ENCODE measurements at regions not wholly inside any gene's neighbourhood (a gene's known extent, or its start where the extent isn't known, plus 50 kb on each side); places are given as distances from the start of the nearest gene placed in this dataset.

GRCh38 chr10:4334871-4335270 is 491.1 kb upstream of the AKR1E2 start:
- no peak overlapping the region for H3K23ac ChIP-seq (ENCODE audit: insufficient read length, low read depth, low read length)
- no peak overlapping the region for H3K18ac ChIP-seq (ENCODE audit: insufficient read length, low read depth, low read length)
- Mint-ChIP-seq H3K4me3 (no peak overlapping the region), H3K9me3 (no peaks in the 10 kb centered on the region), H3K36me3 (ENCODE audit: insufficient read depth in 1 of 3, low read depth in 3 of 3) (no peaks in the 10 kb centered on the region), H3K4me1 (peaks cover 3 to 15% of the 10 kb centered on the region in 2 experiments; a peak in 3 of 4 replicates), H3K27ac (no peak overlapping the region), H3K27me3 (ENCODE audit: low read depth) (no peaks in the 10 kb centered on the region; the same call in 1 of the 2 replicates)
- H3K27ac ChIP-seq (ENCODE audit: insufficient read length, low read depth, low read length) = no peak overlapping the region
- no CpG with 5 or more reads among the region's 5 CpGs for WGBS (ENCODE audit: extremely low coverage, insufficient read length, low lambda C conversion rate)
- no peak overlapping the region for H4K5ac ChIP-seq (ENCODE audit: insufficient read length, low read depth, low read length)
- H2BK12ac ChIP-seq (ENCODE audit: insufficient read length, low read depth, low read length) = no peak overlapping the region
- H3K14ac ChIP-seq (ENCODE audit: insufficient read depth, low read length) = no peak overlapping the region
- H3K4ac ChIP-seq (ENCODE audit: low read depth, low read length) = no peak overlapping the region
- H2AK5ac ChIP-seq (ENCODE audit: insufficient read length, low read length) = no peak overlapping the region
- H4K91ac ChIP-seq (ENCODE audit: insufficient read length, low read depth, low read length) = no peak overlapping the region
- no peak overlapping the region for H2BK15ac ChIP-seq (ENCODE audit: low read depth, low read length)
- H3K4me2 ChIP-seq (ENCODE audit: insufficient read depth, insufficient read length, low read length) = no peak overlapping the region
- H3K79me1 ChIP-seq (ENCODE audit: insufficient read depth, low read depth, low read length, poor library complexity, severe bottlenecking) = no peaks in the 10 kb centered on the region
- H2AFZ ChIP-seq (ENCODE audit: low read length) = no peak overlapping the region
- TF ChIP-seq CTCF (conservative IDR thresholded peaks at IDR 0.05) = no peak
- H2BK120ac ChIP-seq (ENCODE audit: low read depth, low read length, poor library complexity, severe bottlenecking) = no peak overlapping the region
- no peak for DNase-seq
- H3K9me3 ChIP-seq (ENCODE audit: control insufficient read depth, low read depth, low read length) = no peaks in the 10 kb centered on the region
- H3K27me3 ChIP-seq (ENCODE audit: insufficient read depth, low read length) = no peaks in the 10 kb centered on the region
- no peak overlapping the region for H3K56ac ChIP-seq (ENCODE audit: insufficient read length, low read depth, low read length)
- H4K20me1 ChIP-seq (ENCODE audit: control insufficient read depth, insufficient read depth, insufficient read length) = no peaks in the 10 kb centered on the region
- H3K9ac ChIP-seq (ENCODE audit: extremely low read depth, insufficient read length, low read length) = no peak overlapping the region
- H2BK5ac ChIP-seq (ENCODE audit: insufficient read length, low read length) = no peak overlapping the region
- no peaks in the 10 kb centered on the region for H3K23me2 ChIP-seq (ENCODE audit: insufficient read length, low read depth, low read length, poor library complexity, severe bottlenecking)
- H3K79me2 ChIP-seq (ENCODE audit: insufficient read depth, low read length) = no peaks in the 10 kb centered on the region
- H2BK20ac ChIP-seq (ENCODE audit: low read depth, low read length, poor library complexity, severe bottlenecking) = no peak overlapping the region
- peaks cover 6% of the 10 kb centered on the region; the same call in 1 of the 2 replicates for H3K4me1 ChIP-seq (ENCODE audit: insufficient read depth, low read length)
- H3T11ph ChIP-seq (ENCODE audit: low read length) = no peak overlapping the region
- H4K8ac ChIP-seq (replicated peaks; ENCODE audit: insufficient read length, low read depth, low read length) = no peak overlapping the region
